OCI-LY1 (cell line): ENCODE measurements at regions not wholly inside any gene's neighbourhood (a gene's known extent, or its start where the extent isn't known, plus 50 kb on each side); places are given as distances from the start of the nearest gene placed in this dataset.

Experiments used
- H2AFZ ChIP-seq: fragments of 200-600 bp; sonication (generic), shearing (Covaris generic); 2 replicates; pipeline ENCODE4 v1.6.0; 2014; ENCODE audit warnings: antibody characterized with exemption, mild to moderate bottlenecking, low read length
- H3F3A ChIP-seq: fragments of 200-600 bp; sonication (generic), shearing (Covaris generic); 2 replicates; pipeline ENCODE4 v1.6.0; 2014; ENCODE audit warnings: mild to moderate bottlenecking, antibody characterized with exemption, low read length, moderate library complexity; ENCODE audit not compliant: insufficient read depth
- H3K27ac ChIP-seq: fragments of 200-600 bp; sonication (generic); 2 replicates; pipeline ENCODE4 v1.5.1; 2014; ENCODE audit warnings: low read length, mixed run types, mild to moderate bottlenecking, low read depth; ENCODE audit not compliant: poor library complexity, severe bottlenecking
- H3K27me3 ChIP-seq: fragments of 200-600 bp; sonication (generic); 2 replicates; pipeline ENCODE4 v1.6.0; 2014; ENCODE audit warnings: antibody characterized with exemption, mild to moderate bottlenecking, low read length, moderate library complexity; ENCODE audit not compliant: insufficient read depth
- H3K36me3 ChIP-seq: fragments of 200-600 bp; sonication (generic); 2 replicates; pipeline ENCODE4 v1.6.1; 2014; ENCODE audit warnings: mild to moderate bottlenecking, antibody characterized with exemption, low read length, moderate library complexity, mixed read lengths; ENCODE audit not compliant: insufficient read depth
- H3K4me1 ChIP-seq: fragments of 200-600 bp; sonication (generic); 2 replicates; pipeline ENCODE4 v1.5.1; 2014; ENCODE audit warnings: mild to moderate bottlenecking, low read length, moderate library complexity; ENCODE audit not compliant: insufficient read depth, severe bottlenecking
- H3K4me2 ChIP-seq: fragments of 200-600 bp; sonication (generic), shearing (Covaris generic); 2 replicates; pipeline ENCODE4 v1.6.1; 2014; ENCODE audit warnings: low read length
- H3K4me3 ChIP-seq: fragments of 200-600 bp; sonication (generic); 2 replicates; pipeline ENCODE4 v1.5.1; 2014; ENCODE audit warnings: low read length, low read depth, mild to moderate bottlenecking, mixed read lengths; ENCODE audit not compliant: poor library complexity, severe bottlenecking
- H3K79me2 ChIP-seq: fragments of 200-600 bp; shearing (Covaris generic); 2 replicates; pipeline ENCODE4 v1.6.1; 2016; ENCODE audit warnings: mixed run types, low read length, mixed read lengths; ENCODE audit not compliant: insufficient read depth
- H3K9ac ChIP-seq: fragments of 200-600 bp; sonication (generic), shearing (Covaris generic); 2 replicates; pipeline ENCODE4 v1.6.1; 2014; ENCODE audit warnings: mild to moderate bottlenecking, low read length, mixed read lengths
- H3K9me2 ChIP-seq: fragments of 200-600 bp; sonication (generic), shearing (Covaris generic); 2 replicates; pipeline ENCODE4 v1.6.1; 2014; ENCODE audit warnings: low read depth, mild to moderate bottlenecking, low read length, mixed read lengths
- H3K9me3 ChIP-seq: fragments of 200-600 bp; shearing (Covaris generic); 2 replicates; pipeline ENCODE4 v1.6.1; 2014; ENCODE audit warnings: low read length, mixed read lengths
- H4K20me1 ChIP-seq: fragments of 200-600 bp; sonication (generic), shearing (Covaris generic); 2 replicates; pipeline ENCODE4 v1.6.0; 2016; ENCODE audit warnings: mild to moderate bottlenecking, low read length; ENCODE audit not compliant: insufficient read depth
- CTCF ChIP-seq: fragments of 200-600 bp; sonication (generic), shearing (Covaris generic); IDR thresholded peaks from 2 replicates; pipeline ENCODE4 v1.5.1; 2017; ENCODE audit warnings: mild to moderate bottlenecking, antibody characterized with exemption, low read length, moderate library complexity, mixed read lengths
- EZH2 ChIP-seq: fragments of 200-600 bp; sonication (generic), shearing (Covaris generic); IDR thresholded peaks from 2 replicates; pipeline ENCODE4 v1.8.0; 2017; ENCODE audit warnings: borderline replicate concordance, mixed run types, mild to moderate bottlenecking, antibody characterized with exemption, low read length, moderate library complexity, mixed read lengths

GRCh38 chr4:66034671-66035070 lies 364.4 kb upstream of the EPHA5 start:
- Histone ChIP-seq H4K20me1 (no peaks in the 10 kb centered on the region), H3K27me3 (no peaks in the 10 kb centered on the region), H3K79me2 (no peaks in the 10 kb centered on the region), H3K9ac (no peak overlapping the region), H3K9me3 (no peaks in the 10 kb centered on the region), H3K4me3 (no peak overlapping the region), H3F3A (no peaks in the 10 kb centered on the region), H3K4me1 (no peaks in the 10 kb centered on the region), H3K36me3 (no peaks in the 10 kb centered on the region), H3K4me2 (no peak overlapping the region), H2AFZ (no peak overlapping the region), H3K9me2 (no peaks in the 10 kb centered on the region), H3K27ac (no peak overlapping the region)
- no peak for TF ChIP-seq EZH2
- no peak for TF ChIP-seq CTCF

- Histone ChIP-seq H4K20me1 (no peaks in the 10 kb centered on the region), H3K4me1 (no peaks in the 10 kb centered on the region), H3K79me2 (no peaks in the 10 kb centered on the region), H3F3A (no peaks in the 10 kb centered on the region), H3K27me3 (no peaks in the 10 kb centered on the region), H3K9me2 (no peaks in the 10 kb centered on the region), H3K27ac (no peak overlapping the region), H3K4me3 (no peak overlapping the region), H3K4me2 (no peak overlapping the region), H3K9me3 (no peaks in the 10 kb centered on the region), H3K36me3 (no peaks in the 10 kb centered on the region), H2AFZ (no peak overlapping the region), H3K9ac (no peak overlapping the region)
- TF ChIP-seq EZH2 (no peak), CTCF (no peak)
These were observed 364.0 kb upstream of the EPHA5 start for GRCh38 chr4:66034262-66034661.

GRCh38 chr4:66032571-66032970 lies 362.3 kb upstream of the EPHA5 start:
- Histone ChIP-seq H3K9me3 (no peaks in the 10 kb centered on the region), H3K27ac (no peak overlapping the region), H3K9me2 (no peaks in the 10 kb centered on the region), H3K4me3 (no peak overlapping the region), H3K27me3 (no peaks in the 10 kb centered on the region), H3F3A (no peaks in the 10 kb centered on the region), H2AFZ (no peak overlapping the region), H3K4me1 (no peaks in the 10 kb centered on the region), H3K9ac (no peak overlapping the region), H4K20me1 (no peaks in the 10 kb centered on the region), H3K4me2 (no peak overlapping the region), H3K36me3 (no peaks in the 10 kb centered on the region), H3K79me2 (no peaks in the 10 kb centered on the region)
- TF ChIP-seq EZH2: no peak
- no peak for TF ChIP-seq CTCF
